HG03175 (cell line): ENCODE measurements at regions not wholly inside any gene's neighbourhood (a gene's known extent, or its start where the extent isn't known, plus 50 kb on each side); places are given as distances from the start of the nearest gene placed in this dataset.

Experiments used
- ATAC-seq: cut with Tn5 transposase; IDR thresholded peaks from one replicate; pipeline ENCODE4 v1.9.1; 2021; ENCODE audit warnings: mild to moderate bottlenecking, moderate library complexity; ENCODE audit not compliant: unreplicated experiment

GRCh38 chr1:56418151-56418631, 161.2 kb downstream of the PLPP3 start:
- ATAC-seq = no peak

- ATAC-seq = no peak
Observed at GRCh38 chr1:56417646-56418045, 161.7 kb downstream of the PLPP3 start.

DNA sequence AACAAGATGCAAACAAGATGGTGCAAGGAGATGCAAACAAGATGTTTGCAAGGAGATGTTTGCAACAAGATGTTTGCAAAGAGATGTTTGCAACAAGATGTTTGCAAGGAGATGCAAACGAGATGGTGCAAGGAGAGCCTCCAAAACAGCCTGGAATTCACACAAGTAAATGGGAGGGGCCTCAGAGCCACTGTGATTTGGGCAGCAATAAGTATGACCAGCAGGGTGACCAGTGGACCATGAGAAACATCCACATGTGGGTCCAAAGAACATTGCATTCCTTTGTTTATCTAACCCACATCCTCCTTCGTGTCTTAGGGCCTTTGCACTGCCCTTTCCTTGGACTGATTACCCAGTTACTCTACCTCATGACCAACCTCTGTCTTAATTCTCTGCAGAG, 162.9 kb downstream of the PLPP3 start:
- ATAC-seq = no peak

GRCh38 chr1:56415720-56416119, 163.6 kb downstream of the PLPP3 start:
- ATAC-seq = no peak

DNA sequence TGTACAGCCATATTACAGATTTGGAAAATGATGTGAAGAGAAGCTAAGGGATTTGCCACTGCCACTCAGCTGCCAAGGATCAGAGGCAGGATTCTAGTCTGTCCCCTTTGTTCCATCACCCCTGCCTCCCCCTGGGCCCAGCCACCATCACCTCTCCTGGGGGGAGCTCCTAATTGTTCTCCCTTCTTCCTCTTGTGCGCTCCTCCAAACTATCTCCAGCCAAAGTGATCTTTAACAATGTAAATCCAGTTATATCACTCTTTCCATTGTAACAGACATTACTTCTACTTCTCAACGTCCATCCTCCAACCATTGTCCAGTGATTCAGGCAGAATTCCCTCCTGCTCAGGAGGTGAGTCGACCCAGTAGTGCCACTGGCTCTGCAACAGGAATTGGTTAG, 164.1 kb downstream of the PLPP3 start:
- ATAC-seq = no peak

GRCh38 chr1:56414728-56415224, 164.6 kb downstream of the PLPP3 start:
- no peak for ATAC-seq

- no peak for ATAC-seq
Observed at GRCh38 chr1:56413671-56414199, 165.6 kb downstream of the PLPP3 start.

GRCh38 chr1:56411484-56412180, 167.7 kb downstream of the PLPP3 start:
- ATAC-seq = no peak

DNA sequence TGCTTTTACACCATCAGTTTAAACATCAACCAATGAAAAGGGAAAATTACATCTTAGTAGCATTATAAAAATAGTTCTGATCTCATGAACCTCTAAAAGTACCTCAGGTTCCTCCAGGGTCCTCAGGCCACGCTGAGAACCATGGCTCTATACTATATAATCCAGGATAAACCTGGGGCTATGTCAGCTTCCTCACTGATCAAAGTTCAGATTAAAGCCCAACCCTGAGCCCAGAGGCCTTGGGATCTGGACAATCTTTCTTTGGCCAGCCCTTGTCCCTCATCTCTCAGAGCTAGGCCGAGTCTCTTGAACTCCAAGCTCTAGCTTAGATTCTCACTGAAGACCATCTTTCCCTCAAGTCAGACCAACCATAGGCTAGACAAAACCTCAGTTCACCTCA, 168.3 kb downstream of the PLPP3 start:
- ATAC-seq = no peak

GRCh38 chr1:56410405-56410804, 169.0 kb downstream of the PLPP3 start:
- ATAC-seq = no peak

GRCh38 chr1:56409112-56409691, 170.2 kb downstream of the PLPP3 start:
- no peak for ATAC-seq

DNA sequence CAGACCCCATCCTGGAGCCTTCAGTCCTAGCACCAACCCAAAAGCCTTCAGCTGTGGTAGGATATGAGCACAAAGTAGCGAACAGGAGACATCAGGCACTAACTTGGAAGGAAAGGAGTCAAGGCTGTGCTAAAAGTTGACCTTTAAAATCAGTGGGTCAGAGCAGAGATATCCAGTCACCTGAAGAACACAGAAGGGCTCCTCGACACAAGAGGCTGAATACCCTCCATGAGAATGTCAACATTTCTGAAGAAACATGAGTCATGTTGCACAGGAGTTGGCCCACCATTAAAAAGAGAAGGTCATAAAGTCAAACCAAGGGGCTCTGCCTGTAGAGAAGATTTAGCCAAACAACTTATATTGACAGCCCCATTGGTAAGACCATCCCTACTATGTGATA, 172.5 kb downstream of the PLPP3 start:
- no peak for ATAC-seq

GRCh38 chr1:56404561-56405030, 174.8 kb downstream of the PLPP3 start:
- no peak for ATAC-seq

DNA sequence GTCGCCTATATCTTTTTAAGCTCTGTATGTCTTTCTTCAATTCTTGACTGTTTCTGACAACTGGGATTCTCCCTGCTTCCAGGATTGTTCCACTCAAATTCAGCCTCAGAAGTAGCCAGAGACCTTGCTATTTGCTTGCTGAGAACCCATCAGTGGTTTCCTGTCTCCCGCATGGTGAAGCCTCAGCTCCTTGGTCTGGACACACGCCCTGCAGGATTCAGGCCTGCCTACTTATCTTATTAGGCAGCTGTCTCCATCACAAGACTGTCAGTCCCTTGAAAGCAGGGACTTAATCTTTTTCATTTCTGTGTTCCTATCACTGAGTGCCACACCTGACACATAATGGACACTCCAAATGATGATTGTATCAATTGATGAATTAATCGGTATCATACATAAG, 175.3 kb downstream of the PLPP3 start:
- no peak for ATAC-seq

- ATAC-seq = no peak
Observed at GRCh38 chr1:56403321-56403720, 176.0 kb downstream of the PLPP3 start.

GRCh38 chr1:56401191-56401590, 178.2 kb downstream of the PLPP3 start:
- no peak for ATAC-seq

GRCh38 chr1:56400526-56400925, 178.8 kb downstream of the PLPP3 start:
- ATAC-seq = no peak

DNA sequence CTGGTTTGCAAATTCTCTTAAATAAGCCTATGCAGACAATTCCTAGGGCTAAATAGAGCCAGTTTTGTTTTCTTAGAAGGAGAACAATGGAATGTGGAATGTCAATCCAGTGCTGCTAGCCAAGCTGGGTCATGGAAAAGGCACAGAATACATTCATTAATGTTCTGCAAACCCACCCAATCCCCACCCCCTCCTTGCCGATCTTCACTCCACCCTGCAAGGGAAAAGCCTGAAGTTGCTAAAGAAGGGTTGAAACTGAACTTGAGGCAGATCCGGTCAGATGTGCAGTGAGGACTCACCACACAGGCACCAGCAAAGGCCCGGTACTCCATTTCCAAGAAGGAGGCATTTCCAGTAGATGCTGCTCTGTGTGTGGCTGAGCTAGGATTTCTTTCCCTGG, 179.6 kb downstream of the PLPP3 start:
- no peak for ATAC-seq

DNA sequence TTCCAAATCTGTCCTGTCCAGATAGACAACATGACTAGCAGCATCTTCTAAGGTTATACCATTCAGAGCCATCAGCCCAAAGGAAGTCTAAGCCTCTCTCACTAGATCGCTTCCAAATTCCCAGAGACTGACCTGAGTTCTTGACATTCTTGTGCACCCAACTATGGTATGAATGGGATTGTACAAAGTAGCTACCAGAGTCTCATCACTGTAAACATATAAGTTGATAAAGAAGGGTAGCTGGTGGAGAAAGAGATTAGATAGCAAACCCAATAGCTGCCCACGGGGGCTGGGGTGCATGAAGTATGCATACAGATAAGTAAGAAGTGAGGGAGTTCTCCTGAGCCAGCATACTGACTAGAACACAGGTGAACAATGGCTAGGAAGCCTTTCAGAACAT, 180.0 kb downstream of the PLPP3 start:
- no peak for ATAC-seq

DNA sequence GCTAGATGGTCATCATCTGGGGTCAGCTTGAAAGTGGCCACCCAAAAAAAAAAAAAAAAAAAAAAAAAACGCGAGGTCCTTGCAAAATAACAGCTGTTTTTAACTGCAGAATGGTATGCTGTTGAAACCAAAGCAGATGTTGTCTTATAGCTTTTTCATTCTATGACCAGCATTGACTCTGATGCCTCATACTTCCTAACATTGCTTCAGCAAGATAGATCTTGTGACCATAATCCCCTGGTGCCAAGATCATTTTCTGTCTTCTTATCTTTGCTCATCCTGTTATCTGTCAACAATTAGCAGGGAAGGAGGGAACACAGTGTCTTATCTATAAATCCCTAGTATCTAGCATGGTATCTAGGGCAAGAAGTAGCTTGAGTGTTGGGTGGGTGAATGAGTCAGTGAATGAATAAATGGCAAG, 181.5 kb downstream of the PLPP3 start:
- ATAC-seq = no peak

DNA sequence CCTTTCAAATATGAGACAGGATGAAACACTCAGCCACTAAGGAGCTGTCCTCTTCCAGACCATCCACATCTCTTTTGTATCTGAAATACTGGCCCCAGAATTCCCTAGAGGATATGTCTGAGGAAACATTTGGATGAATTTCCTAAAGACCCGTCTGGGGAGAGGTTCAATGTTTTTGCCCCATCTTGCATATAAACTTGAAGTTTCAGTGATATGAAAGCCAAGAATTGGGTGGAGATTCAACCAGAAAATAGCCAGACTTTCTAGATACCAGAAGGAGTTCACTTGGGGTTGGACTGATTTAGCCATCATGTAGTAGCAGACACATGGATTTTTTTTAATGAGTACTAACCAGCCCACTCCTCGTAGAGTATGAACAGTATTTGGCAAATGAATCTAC, 182.0 kb downstream of the PLPP3 start:
- ATAC-seq = no peak

- ATAC-seq = no peak
Observed at GRCh38 chr1:56396581-56396980, 182.8 kb downstream of the PLPP3 start.
